ENCODE measurements at regions not wholly inside any gene's neighbourhood (a gene's known extent, or its start where the extent isn't known, plus 50 kb on each side); places are given as distances from the start of the nearest gene placed in this dataset.

DNA sequence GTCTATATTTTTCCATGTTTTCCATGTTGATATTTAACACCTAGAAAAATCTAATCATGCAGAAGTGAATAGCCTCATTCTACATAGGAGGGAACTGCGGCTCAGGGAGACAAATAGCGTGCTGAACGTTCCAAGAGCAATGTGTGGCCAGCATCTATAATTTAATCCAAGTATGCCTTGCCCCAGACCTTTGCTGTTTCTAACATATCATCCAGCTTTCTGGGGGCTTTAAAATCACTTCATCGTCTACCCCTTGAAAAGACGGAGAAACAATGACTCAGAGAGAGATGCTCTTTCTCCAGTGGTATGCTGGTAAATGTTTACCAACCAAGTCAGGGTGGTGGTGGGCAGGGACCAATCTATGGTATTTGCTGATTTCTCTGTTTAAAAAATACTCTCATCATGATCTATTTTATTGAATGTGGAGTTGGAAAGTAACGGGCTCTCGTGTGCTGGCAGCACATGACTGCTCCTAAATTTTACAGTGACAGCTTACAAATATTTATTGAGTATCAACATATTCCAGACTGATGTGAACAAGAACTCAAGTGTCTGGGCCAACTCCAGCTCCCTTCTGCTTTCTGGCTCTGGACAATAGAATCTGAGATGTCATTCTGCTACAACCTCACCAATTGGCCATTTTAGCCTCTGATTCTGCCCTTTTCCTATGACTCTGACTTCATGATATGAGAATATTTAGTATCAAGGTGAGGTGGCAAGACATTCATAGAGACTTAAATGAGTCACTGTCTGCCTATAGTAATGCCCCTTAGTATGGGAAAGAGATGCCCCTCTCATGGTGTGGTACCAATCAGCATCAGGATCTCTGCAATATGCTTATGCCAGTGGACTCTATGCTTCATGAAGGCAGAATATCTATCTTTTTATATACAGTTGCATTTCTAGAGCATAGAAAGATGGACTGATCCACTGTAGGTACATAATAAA, 407.4 kb upstream of the TNC start:
- no peak overlapping the region for H3K4me3 Mint-ChIP-seq
- H3K27me3 Mint-ChIP-seq (ENCODE audit: low read depth) = no peaks in the 10 kb centered on the region
- no peaks in the 10 kb centered on the region for H3K36me3 Mint-ChIP-seq
- DNase-seq (ENCODE audit: low spot score in 2 of 2, unreplicated experiment in 2 of 2) = no peak
- no peak overlapping the region for H3K27ac Mint-ChIP-seq
- no peak for TF ChIP-seq CTCF (IDR thresholded peaks at IDR 0.05; ENCODE audit: unreplicated experiment)
- H3K4me1 Mint-ChIP-seq = peaks cover 16% of the 10 kb centered on the region
- H3K9me3 Mint-ChIP-seq = peaks cover 3% of the 10 kb centered on the region

DNA sequence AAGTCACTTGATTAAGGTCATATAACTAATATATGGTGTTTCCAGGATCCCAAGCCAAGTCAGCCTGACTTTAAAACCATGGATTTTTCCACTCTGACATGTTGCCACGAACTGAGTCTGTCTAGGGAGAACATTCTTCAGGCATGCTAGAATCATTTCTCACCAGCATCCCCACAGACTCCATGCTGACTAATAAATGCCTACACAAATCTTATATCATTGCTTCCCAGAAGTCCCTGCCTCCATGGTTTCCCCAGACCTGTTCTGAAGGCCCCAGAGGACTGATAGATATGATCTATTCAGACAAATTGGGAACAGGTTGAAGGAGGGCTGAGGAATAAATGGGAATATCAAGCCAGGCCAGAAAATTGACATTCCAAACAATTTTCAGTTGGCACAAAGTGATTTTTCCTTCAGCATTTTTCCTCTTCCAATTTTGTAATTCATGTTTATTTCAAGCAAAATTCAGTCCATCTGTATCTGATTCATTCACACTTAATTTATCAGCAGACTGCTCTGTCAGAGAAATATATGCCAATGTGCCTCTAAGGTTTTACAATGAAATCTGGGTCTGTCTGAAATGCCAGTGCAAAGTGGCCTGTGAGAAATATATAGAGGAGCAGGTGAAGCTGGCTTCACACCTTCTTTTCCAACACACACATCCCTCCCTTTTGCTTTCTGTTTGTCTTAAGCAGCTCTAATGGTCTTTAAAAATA, 413.6 kb upstream of the TNC start:
- peaks cover 3% of the 10 kb centered on the region for H3K9me3 Mint-ChIP-seq
- H3K36me3 Mint-ChIP-seq = no peaks in the 10 kb centered on the region
- DNase-seq (ENCODE audit: low spot score in 2 of 2, unreplicated experiment in 2 of 2) = no peak
- TF ChIP-seq CTCF (IDR thresholded peaks at IDR 0.05; ENCODE audit: unreplicated experiment) = no peak
- no peak overlapping the region for H3K4me3 Mint-ChIP-seq
- H3K27me3 Mint-ChIP-seq (ENCODE audit: low read depth) = no peaks in the 10 kb centered on the region
- peaks cover 15% of the 10 kb centered on the region for H3K4me1 Mint-ChIP-seq
- no peak overlapping the region for H3K27ac Mint-ChIP-seq

- TF ChIP-seq CTCF (IDR thresholded peaks at IDR 0.05; ENCODE audit: unreplicated experiment) = no peak
- no peak for DNase-seq (ENCODE audit: low spot score in 2 of 2, unreplicated experiment in 2 of 2)
- no peak overlapping the region for H3K4me3 Mint-ChIP-seq
These were observed 415.6 kb upstream of the TNC start for GRCh38 chr9:115533511-115533910.

GRCh38 chr9:115540091-115540490, 422.1 kb upstream of the TNC start:
- no peaks in the 10 kb centered on the region for H3K27me3 Mint-ChIP-seq (ENCODE audit: low read depth)
- TF ChIP-seq CTCF (IDR thresholded peaks at IDR 0.05; ENCODE audit: unreplicated experiment) = no peak
- DNase-seq (ENCODE audit: low spot score in 2 of 2, unreplicated experiment in 2 of 2) = no peak
- no peak overlapping the region for H3K4me3 Mint-ChIP-seq
- H3K36me3 Mint-ChIP-seq = no peaks in the 10 kb centered on the region
- no peak overlapping the region for H3K27ac Mint-ChIP-seq
- peaks cover 3% of the 10 kb centered on the region for H3K4me1 Mint-ChIP-seq
- peaks cover 4% of the 10 kb centered on the region for H3K9me3 Mint-ChIP-seq

More at GRCh38 chr9:115533511-115533910, 415.6 kb upstream of the TNC start:
- Mint-ChIP-seq H3K27me3 (ENCODE audit: low read depth) (no peaks in the 10 kb centered on the region), H3K27ac (no peak overlapping the region), H3K36me3 (no peaks in the 10 kb centered on the region), H3K9me3 (peaks cover 8% of the 10 kb centered on the region), H3K4me1 (peaks cover 12% of the 10 kb centered on the region)

- no peak for DNase-seq (ENCODE audit: low spot score in 2 of 2, unreplicated experiment in 2 of 2)
- no peaks in the 10 kb centered on the region for H3K36me3 Mint-ChIP-seq
- TF ChIP-seq CTCF (IDR thresholded peaks at IDR 0.05; ENCODE audit: unreplicated experiment) = no peak
These were observed 425.6 kb upstream of the TNC start for GRCh38 chr9:115543511-115543910.

More at GRCh38 chr9:115543511-115543910, 425.6 kb upstream of the TNC start:
- no peaks in the 10 kb centered on the region for H3K27me3 Mint-ChIP-seq (ENCODE audit: low read depth)
- H3K27ac Mint-ChIP-seq = no peak overlapping the region
- peaks cover 5% of the 10 kb centered on the region for H3K9me3 Mint-ChIP-seq
- no peak overlapping the region for H3K4me3 Mint-ChIP-seq
- peaks cover 22% of the 10 kb centered on the region for H3K4me1 Mint-ChIP-seq

Measured in mesothelial cell of epicardium (in vitro differentiated cells).